NB4 (cell line): ENCODE measurements at regions not wholly inside any gene's neighbourhood (a gene's known extent, or its start where the extent isn't known, plus 50 kb on each side); places are given as distances from the start of the nearest gene placed in this dataset.
"Not testable (repeated sequence)": the region's sequence is repeated elsewhere in the genome, so short reads cannot be mapped to it uniquely, and the experiment has no call there.

ENCODE experiments used
- DNase-seq: peaks from one replicate; pipeline ENCODE4 v3.0.0; 2010; ENCODE audit warnings: low read depth
- H3K4me3 ChIP-seq: one replicate; pipeline ENCODE4 v1.5.1; 2011; ENCODE audit warnings: mild to moderate bottlenecking, low read depth, low read length, moderate library complexity
- MAX ChIP-seq: IDR thresholded peaks from 2 replicates; pipeline ENCODE4 v1.6.1; 2011; ENCODE audit warnings: low read depth, low read length
- MYC ChIP-seq: IDR thresholded peaks from 2 replicates; pipeline ENCODE4 v1.6.1; 2011; ENCODE audit warnings: low read depth, low read length
- POLR2A ChIP-seq: IDR thresholded peaks from 2 replicates; pipeline ENCODE4 v1.6.1; 2011; ENCODE audit warnings: mild to moderate bottlenecking; ENCODE audit not compliant: insufficient read length; ENCODE audit errors: extremely low read depth
- TF ChIP-seq, protein P1 (sequence below): IDR thresholded peaks from one replicate; pipeline ENCODE4 v1.5.1; 2012; ENCODE audit warnings: low read depth, low read length

- H3K4me3 ChIP-seq: no peak overlapping the region
- TF ChIP-seq, protein P1, sequence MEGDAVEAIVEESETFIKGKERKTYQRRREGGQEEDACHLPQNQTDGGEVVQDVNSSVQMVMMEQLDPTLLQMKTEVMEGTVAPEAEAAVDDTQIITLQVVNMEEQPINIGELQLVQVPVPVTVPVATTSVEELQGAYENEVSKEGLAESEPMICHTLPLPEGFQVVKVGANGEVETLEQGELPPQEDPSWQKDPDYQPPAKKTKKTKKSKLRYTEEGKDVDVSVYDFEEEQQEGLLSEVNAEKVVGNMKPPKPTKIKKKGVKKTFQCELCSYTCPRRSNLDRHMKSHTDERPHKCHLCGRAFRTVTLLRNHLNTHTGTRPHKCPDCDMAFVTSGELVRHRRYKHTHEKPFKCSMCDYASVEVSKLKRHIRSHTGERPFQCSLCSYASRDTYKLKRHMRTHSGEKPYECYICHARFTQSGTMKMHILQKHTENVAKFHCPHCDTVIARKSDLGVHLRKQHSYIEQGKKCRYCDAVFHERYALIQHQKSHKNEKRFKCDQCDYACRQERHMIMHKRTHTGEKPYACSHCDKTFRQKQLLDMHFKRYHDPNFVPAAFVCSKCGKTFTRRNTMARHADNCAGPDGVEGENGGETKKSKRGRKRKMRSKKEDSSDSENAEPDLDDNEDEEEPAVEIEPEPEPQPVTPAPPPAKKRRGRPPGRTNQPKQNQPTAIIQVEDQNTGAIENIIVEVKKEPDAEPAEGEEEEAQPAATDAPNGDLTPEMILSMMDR: no peak
- TF ChIP-seq MAX (no peak), POLR2A (no peak), MYC (no peak)
- DNase-seq: no peak
These were observed 155.9 kb downstream of the QRSL1 start for GRCh38 chr6:106785298-106785697.

DNA sequence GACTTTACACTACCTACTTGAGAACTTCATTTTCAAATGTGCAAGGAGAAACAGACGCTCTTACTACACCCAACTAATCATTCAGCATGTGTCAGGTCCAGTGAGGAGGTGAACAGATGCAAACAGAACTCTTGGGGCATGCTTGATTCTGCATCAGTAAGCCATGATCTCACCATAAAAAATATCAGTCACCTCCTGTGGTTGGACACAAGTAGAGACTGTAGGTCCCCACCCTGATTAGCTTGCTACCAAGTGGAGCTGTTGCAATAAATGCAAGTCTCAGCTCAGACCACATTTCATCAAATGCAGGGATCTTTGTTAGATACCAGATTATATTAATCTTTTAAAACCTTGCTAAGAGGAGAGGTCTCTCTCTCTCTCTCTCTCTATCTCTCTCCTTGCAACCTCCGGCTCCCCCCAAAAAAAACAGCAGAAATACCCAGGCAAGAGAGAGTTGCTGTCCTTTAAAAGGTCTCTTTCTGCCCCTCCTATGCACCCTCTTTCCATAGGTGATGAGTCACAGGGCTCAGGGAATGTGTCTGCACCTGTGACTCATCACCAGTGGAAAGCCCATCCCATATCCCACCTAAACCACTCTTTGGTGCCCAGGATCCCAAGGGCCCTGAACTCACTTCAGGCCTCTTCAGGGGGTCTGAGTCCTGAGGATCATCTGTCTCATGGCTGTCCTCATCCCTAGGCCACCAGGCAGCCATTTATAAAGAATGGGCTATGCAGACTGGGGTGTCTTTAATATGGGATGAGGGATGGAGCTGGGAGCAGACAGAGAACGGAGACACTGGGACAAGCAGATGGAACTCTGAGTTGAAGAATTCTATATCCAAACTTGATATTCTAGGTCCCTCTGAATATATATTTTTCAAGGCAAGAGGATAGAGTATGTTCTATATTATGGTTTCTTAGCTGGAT lies 154.5 kb downstream of the QRSL1 start:
- no peak for DNase-seq
- no peak overlapping the region for H3K4me3 ChIP-seq
- TF ChIP-seq, protein P1: no peak
- TF ChIP-seq POLR2A: no peak
- TF ChIP-seq MAX: no peak
- TF ChIP-seq MYC: no peak

DNA sequence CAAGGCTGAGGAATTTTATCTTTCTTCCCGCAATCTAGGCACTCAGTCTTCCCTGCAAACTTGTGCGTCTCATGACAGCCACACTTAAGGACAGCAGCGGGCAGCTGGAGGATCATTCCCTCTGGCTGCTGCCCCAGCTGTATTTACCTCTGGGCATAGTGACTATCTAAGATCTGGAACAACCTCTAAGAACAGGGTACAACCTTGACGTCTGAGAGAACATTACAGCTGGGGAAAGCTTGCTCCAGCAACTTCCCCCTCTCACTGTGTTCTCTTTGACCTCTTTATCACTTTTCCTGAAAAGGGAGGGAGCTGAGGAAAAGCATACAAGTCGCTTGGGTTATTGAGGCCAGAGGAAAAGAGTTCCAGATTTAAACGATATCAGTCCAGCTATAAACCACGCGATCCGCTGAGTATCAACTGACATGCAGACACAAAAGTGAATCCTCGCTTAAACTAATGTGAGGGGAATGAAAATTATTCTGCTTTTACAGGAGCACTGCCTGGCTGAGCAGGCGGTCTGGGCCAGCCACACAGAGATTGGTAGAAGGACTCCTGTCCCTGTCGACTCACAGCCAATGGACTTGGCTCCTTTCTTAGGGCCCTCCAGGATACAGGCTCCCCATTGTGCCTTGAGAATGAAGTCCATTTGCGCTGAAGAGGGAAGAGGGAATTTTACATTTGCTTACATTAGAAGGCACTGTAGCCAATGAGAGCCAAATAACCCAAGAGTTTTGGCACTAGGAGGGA lies 153.3 kb downstream of the QRSL1 start:
- TF ChIP-seq POLR2A (no peak), MAX (no peak), MYC (no peak)
- TF ChIP-seq, protein P1: no peak
- DNase-seq: no peak
- H3K4me3 ChIP-seq: no peak overlapping the region

GRCh38 chr6:106779552-106779951 lies 150.2 kb downstream of the QRSL1 start:
- not testable (repeated sequence) for DNase-seq, H3K4me3 ChIP-seq

DNA sequence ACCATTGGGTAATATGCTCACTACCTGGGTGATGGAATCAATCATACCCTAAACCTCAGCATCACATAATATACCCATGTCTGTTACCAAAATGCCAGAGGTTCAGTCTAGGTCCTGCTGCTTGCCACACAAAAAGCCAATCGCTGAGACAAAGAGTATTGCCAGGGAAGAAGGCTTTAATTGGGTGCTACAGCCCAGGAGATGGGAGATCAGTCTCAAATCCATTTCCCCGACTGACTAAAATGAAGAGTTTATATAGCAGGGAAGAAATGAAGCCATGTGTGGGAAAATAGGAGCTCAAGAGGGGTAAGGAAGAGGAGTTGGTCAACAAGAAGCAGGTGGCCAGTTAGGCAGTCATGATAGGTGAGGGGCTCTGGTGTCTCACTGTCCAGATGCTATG lies 149.6 kb downstream of the QRSL1 start:
- DNase-seq: no peak
- TF ChIP-seq, protein P1: no peak
- no peak for TF ChIP-seq POLR2A
- no peak for TF ChIP-seq MYC
- TF ChIP-seq MAX: no peak
- H3K4me3 ChIP-seq: no peak overlapping the region

GRCh38 chr6:106773996-106774629 lies 144.7 kb downstream of the QRSL1 start:
- DNase-seq: no peak
- no peak overlapping the region for H3K4me3 ChIP-seq
- TF ChIP-seq MAX (no peak), POLR2A (no peak), MYC (no peak)
- TF ChIP-seq, protein P1: no peak
